HUES64 (cell line): ENCODE measurements at regions not wholly inside any gene's neighbourhood (a gene's known extent, or its start where the extent isn't known, plus 50 kb on each side); places are given as distances from the start of the nearest gene placed in this dataset.
A peak's percentile ranks its signal among the peaks of the same experiment; 100 is the strongest.

Experiments used
- H3K27ac ChIP-seq: 2 replicates; pipeline ENCODE4 v1.7.0; 2013; ENCODE audit warnings: low read depth, low read length, inconsistent platforms
- H3K27me3 ChIP-seq: 2 replicates; pipeline ENCODE4 v1.6.1; 2013; ENCODE audit warnings: mild to moderate bottlenecking, low read length; ENCODE audit not compliant: insufficient read depth
- H3K36me3 ChIP-seq: 2 replicates; pipeline ENCODE4 v1.6.1; 2013; ENCODE audit warnings: mild to moderate bottlenecking, low read length; ENCODE audit not compliant: insufficient read depth
- H3K4me1 ChIP-seq: 2 replicates; pipeline ENCODE4 v1.6.1; 2013; ENCODE audit warnings: mild to moderate bottlenecking, low read length, moderate library complexity; ENCODE audit not compliant: insufficient read depth
- H3K4me3 ChIP-seq: 2 replicates; pipeline ENCODE4 v1.5.1; 2013; ENCODE audit warnings: mild to moderate bottlenecking, low read length, moderate library complexity
- H3K9ac ChIP-seq: 2 replicates; pipeline ENCODE4 v1.6.1; 2013; ENCODE audit warnings: mild to moderate bottlenecking, low read depth, low read length
- H3K9me3 ChIP-seq: 2 replicates; pipeline ENCODE4 v1.6.1; 2013; ENCODE audit warnings: low read depth, low read length; ENCODE audit not compliant: insufficient read depth
- WGBS: fragments of 150-250, 120-280 bp; methylation state at CpG from one replicate; pipeline ENCODE4 v1.1.7; 2013; ENCODE audit warnings: missing lambda C conversion rate; 5-methylcytosine and 5-hydroxymethylcytosine counted together

DNA sequence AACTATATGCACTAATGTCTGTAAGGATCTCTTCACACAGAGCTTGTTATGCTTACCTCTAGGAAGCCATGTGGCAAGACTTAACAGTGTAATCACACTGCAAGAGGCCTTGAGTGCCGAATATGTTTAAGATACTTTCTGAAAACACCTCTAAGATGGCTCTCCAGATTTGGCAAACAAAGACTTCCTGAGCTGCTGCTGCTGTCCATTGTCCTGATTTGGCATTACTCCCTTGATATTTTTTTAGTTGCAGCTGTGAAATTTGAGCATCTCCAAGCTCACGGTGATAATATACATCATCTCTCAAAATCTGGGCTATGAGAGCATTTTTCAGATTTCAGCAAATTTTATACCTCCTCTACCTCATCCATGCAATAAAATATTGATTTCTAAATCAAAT is 384.5 kb upstream of the CDH6 start:
- Histone ChIP-seq H3K27ac (no peak overlapping the region), H3K4me1 (peaks cover 8% of the 10 kb centered on the region; the same call in 1 of the 2 replicates), H3K9me3 (no peaks in the 10 kb centered on the region), H3K27me3 (no peaks in the 10 kb centered on the region), H3K4me3 (no peak overlapping the region), H3K36me3 (no peaks in the 10 kb centered on the region), H3K9ac (no peak overlapping the region)
- 87% methylated on average over 2 of the region's 2 CpGs for WGBS

DNA sequence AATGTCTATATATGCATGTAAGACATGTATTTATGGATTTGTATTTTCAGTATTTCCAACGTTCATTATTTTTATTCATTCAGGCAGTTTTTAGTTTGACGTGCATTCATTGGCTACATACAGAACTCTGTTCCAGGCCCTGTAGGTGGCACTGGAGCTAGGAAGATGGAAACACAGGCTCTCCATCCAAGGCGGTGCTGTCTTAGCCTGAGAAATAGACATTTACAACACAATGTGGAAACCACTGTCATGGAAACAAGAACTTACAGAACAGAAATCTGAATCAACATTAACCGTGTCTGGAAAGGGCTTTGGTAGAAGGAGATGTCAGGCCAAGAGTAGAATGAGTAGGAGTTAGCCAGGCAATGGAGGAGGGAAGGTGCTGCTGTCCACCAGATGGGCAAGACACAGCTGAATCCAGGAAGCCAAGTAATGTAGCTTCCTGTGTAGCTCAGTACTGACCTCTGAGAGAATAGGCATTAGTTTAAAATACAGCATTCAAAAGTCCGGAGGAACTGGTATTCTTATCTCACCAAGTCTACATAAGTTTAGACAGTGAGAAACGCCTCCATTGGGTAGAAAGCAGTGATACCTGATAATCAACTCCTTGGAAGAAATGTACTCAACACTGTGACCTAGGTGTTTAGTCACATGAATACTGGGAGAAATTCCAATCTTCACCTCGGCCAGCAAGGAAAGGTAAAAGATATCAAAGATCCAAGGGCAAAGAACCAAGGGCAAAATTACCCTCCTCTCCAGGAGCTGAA is 388.6 kb upstream of the CDH6 start:
- Histone ChIP-seq H3K9ac (no peak overlapping the region), H3K4me3 (no peak overlapping the region), H3K4me1 (peaks cover 8% of the 10 kb centered on the region; the same call in 1 of the 2 replicates), H3K27ac (no peak overlapping the region), H3K27me3 (no peaks in the 10 kb centered on the region), H3K9me3 (no peaks in the 10 kb centered on the region), H3K36me3 (no peaks in the 10 kb centered on the region)
- 73% methylated on average over 6 of the region's 7 CpGs for WGBS

DNA sequence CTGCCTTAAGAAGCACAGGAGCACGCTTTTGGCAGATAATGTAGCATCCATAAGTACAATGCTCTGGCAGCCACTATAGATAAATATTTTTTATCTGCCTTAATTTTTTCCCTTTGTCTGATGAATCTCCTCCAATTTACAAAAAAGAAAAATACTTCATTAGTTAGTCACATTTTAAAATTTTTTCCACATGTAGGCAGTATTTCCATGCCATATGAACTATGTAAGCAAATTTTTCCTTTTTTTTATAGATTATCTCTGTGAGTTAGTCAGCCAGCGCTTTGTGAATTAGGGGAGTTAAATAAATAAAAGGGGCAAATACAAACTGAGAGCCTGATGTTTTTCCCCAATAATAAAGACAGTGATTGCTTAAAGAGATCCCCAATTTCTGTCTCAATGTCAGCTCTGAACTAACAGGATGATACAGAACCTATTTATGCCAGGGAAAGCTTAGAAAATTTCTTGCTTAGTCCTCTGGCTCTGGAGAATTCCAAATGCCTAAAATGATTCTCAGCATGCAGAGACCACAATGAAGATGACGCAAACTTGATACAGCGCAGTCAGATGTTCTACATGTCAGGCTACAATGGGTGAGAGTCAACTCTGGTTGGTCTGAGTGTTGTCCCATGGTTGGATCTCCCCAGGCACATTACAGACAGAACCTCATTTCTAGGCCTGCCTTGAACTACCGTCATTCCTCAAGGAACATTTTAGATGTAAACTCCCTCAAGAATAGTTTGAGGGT is 390.4 kb upstream of the CDH6 start:
- WGBS, result 94% methylated on average over 4 of the region's 5 CpGs
- Histone ChIP-seq H3K4me1 (peaks cover 5% of the 10 kb centered on the region; the same call in 1 of the 2 replicates), H3K27me3 (no peaks in the 10 kb centered on the region), H3K4me3 (no peak overlapping the region), H3K9me3 (no peaks in the 10 kb centered on the region), H3K9ac (no peak overlapping the region), H3K27ac (no peak overlapping the region), H3K36me3 (no peaks in the 10 kb centered on the region)

DNA sequence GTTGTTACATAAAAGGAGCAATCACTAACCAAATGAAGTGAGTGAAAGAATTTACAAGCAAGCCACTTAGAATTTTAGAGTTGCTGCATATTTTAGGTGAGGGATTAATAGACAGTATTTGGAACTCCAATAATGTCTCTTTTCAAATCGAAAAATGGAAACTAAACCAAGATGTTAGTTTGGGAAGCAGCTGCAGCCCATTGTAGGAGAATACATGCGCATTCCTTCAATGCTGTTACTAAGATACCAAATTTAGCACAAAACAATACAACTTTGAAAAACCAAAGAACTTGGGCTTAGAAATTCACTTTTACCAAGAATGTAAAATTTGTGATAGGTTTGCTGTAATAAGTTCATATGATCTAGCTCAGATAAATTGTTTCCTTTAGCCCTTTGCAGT is 411.8 kb upstream of the CDH6 start:
- 92% methylated on average over 2 of the region's 2 CpGs for WGBS
- no peaks in the 10 kb centered on the region for H3K27me3 ChIP-seq
- H3K27ac ChIP-seq, result 0 out of 2 replicates have a peak overlapping the region, but pooled peaks have one; percentile 30
- no peak overlapping the region for H3K9ac ChIP-seq
- H3K36me3 ChIP-seq, result no peaks in the 10 kb centered on the region
- no peaks in the 10 kb centered on the region for H3K9me3 ChIP-seq
- H3K4me1 ChIP-seq, result peaks cover 6% of the 10 kb centered on the region; the same call in 1 of the 2 replicates
- H3K4me3 ChIP-seq, result no peak overlapping the region

DNA sequence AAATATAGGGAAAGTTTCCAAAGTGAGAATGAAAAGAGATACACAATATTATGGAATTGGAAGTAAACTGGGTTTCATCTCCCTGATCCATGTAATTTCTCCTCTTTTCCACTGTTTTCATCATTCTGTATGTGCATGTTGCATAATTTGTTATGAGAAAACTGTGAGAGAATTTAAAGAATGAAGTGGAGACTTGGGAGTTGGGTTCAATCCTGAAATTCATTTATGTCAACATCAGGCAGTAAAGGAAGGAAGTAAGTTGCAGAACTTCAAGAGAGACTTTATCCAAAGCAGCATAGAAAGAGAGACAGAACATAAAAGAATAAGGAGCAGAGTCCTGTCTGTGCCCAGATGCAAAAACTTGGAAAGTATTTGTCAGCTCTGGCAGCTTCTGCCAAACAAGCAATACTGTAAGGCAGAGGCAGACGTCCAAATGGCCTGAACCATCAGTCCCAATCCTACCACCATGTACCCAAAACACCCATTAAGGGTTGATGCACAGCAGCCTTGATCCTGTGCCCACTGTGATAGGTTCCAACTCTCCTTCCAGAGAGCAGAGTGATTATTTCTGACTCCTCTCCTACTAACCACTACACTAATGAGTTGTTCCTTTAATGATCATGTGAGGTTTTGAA is 425.3 kb upstream of the CDH6 start:
- no peaks in the 10 kb centered on the region for H3K36me3 ChIP-seq
- WGBS, result 65% methylated on average over 1 of the region's 1 CpG
- H3K9ac ChIP-seq, result no peak overlapping the region
- no peaks in the 10 kb centered on the region for H3K4me1 ChIP-seq
- no peaks in the 10 kb centered on the region for H3K27me3 ChIP-seq
- H3K9me3 ChIP-seq, result no peaks in the 10 kb centered on the region
- H3K27ac ChIP-seq, result no peak overlapping the region
- H3K4me3 ChIP-seq, result no peak overlapping the region

DNA sequence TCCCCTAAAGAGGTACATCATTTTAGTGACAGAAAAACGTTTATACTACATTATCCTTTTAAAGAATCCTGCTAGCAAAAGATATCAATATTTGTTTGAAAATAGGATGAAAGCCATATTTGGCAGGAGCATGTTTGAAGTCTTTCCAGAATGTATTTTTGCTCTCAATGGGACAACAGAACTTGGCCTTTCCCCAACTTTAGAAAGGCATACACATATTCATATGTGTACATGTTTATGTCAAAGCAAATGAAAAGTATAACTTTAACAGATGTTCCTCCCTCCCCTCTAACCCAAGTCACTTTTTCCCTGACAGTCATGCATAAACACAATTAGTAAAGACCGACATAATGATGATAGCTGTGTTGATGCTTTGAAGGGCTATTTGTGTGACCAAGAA is 427.8 kb upstream of the CDH6 start:
- H3K9ac ChIP-seq, result no peak overlapping the region
- WGBS, result 71% methylated on average over 2 of the region's 2 CpGs
- no peaks in the 10 kb centered on the region for H3K27me3 ChIP-seq
- no peaks in the 10 kb centered on the region for H3K4me1 ChIP-seq
- no peak overlapping the region for H3K4me3 ChIP-seq
- H3K27ac ChIP-seq, result no peak overlapping the region
- H3K36me3 ChIP-seq, result no peaks in the 10 kb centered on the region
- H3K9me3 ChIP-seq, result no peaks in the 10 kb centered on the region

DNA sequence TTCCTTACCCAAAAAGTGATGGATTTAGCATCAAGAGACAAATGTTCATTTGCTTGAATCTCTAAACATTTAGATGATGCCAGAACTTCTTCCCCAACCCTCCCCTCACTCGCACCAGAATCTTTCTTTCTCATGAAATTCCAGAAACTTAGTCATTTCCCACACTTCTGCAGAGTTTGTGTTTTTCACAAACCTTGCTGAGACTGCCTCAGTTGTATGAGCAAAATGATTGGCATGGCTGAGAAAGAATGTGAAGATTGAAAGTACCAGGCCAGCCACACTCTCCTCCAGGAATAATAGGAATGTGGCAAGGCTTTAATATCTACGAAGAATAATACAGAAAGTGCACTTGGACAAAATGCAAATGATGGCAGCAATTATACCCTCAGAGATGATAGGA is 428.3 kb upstream of the CDH6 start:
- Histone ChIP-seq H3K36me3 (no peaks in the 10 kb centered on the region), H3K4me3 (no peak overlapping the region), H3K27me3 (no peaks in the 10 kb centered on the region), H3K9me3 (no peaks in the 10 kb centered on the region), H3K9ac (no peak overlapping the region), H3K27ac (no peak overlapping the region), H3K4me1 (no peaks in the 10 kb centered on the region)
- 90% methylated on average over 2 of the region's 2 CpGs for WGBS

DNA sequence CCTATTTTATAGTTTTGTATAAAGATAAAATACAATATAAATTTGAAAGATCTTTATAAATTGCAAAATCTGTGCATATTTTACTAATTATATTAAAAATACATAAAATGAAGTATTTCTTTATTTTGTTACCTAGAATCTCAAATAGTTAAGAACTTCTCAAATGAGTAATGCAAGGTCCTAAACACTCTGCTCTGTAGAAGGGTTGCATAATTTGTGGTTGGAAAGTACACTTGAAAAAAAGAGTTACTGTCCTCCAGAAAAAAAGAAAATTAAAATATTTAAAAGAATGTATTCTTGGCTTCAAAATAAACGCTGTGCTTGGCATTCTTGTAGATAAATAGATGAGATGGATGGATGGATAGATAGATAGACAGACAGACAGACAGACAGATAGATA is 428.8 kb upstream of the CDH6 start:
- no peak overlapping the region for H3K27ac ChIP-seq
- no peaks in the 10 kb centered on the region for H3K36me3 ChIP-seq
- H3K4me3 ChIP-seq, result no peak overlapping the region
- H3K4me1 ChIP-seq, result no peaks in the 10 kb centered on the region
- no peaks in the 10 kb centered on the region for H3K27me3 ChIP-seq
- 86% methylated on average over 1 of the region's 1 CpG for WGBS
- no peaks in the 10 kb centered on the region for H3K9me3 ChIP-seq
- no peak overlapping the region for H3K9ac ChIP-seq

DNA sequence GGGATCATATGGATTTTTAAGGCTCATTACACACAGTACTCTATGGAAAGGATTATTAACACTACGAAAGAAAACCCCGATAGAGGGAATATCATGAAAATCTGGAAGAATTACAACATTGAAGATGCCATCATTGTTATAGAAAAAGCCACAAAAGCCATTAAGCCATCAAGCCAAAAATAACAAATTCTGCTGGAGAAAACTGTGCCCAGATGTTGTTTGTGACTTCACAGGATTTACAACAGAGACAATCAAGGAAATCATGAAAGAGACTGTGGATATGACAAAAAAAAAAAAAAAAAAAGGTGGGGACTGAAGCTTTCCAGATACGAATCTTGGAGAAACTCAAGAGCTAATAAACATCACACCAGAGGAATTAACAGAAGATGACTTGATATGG is 433.8 kb upstream of the CDH6 start:
- H3K36me3 ChIP-seq, result no peaks in the 10 kb centered on the region
- H3K9ac ChIP-seq, result no peak overlapping the region
- 100% methylated on average over 2 of the region's 3 CpGs for WGBS
- H3K9me3 ChIP-seq, result no peaks in the 10 kb centered on the region
- no peaks in the 10 kb centered on the region for H3K4me1 ChIP-seq
- H3K4me3 ChIP-seq, result no peak overlapping the region
- no peak overlapping the region for H3K27ac ChIP-seq
- no peaks in the 10 kb centered on the region for H3K27me3 ChIP-seq

DNA sequence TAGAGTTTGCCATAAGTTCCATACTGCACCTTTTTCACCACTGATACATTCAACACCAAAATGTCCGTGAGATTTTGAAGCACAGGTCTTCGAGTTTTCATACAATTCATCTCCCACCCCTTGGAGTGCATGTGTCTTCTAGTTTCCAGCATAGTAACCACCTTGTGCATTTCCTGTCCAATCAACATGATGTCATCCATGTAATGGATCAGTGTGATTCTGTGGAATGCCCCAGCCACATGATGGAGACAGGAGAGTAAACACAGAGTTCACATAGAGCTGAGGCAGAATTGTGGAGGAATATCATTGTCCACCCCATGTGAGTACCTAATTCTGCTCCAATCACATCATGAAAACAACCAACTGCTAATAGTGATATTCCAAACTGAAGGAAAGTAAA is 441.5 kb upstream of the CDH6 start:
- Histone ChIP-seq H3K27me3 (no peaks in the 10 kb centered on the region), H3K4me1 (no peaks in the 10 kb centered on the region), H3K4me3 (no peak overlapping the region), H3K27ac (no peak overlapping the region), H3K9me3 (no peaks in the 10 kb centered on the region), H3K36me3 (no peaks in the 10 kb centered on the region), H3K9ac (no peak overlapping the region)
- 95% methylated on average over 2 of the region's 2 CpGs for WGBS

DNA sequence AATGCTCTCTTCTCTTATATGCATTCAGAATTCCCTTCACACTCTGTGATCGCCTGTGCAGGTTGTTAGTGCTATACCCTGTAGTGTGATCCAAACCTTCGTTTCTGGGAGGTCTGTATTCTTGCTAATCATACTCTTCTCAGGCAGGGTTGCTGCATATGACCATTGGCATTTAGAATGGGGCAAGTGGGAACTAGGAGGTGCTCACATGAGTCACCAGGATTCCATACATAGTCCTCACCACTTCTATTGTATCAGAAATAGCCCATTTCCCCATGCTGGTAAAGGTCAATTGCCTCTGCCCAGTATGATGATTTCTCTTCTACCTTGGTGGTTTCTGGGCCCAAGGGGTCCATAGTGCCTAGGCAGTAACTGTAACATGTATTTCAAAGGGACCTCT is 443.5 kb upstream of the CDH6 start:
- Histone ChIP-seq H3K4me1 (no peaks in the 10 kb centered on the region), H3K27me3 (no peaks in the 10 kb centered on the region), H3K9ac (no peak overlapping the region), H3K27ac (no peak overlapping the region), H3K36me3 (no peaks in the 10 kb centered on the region), H3K9me3 (no peaks in the 10 kb centered on the region), H3K4me3 (no peak overlapping the region)
- 96% methylated on average over 2 of the region's 2 CpGs for WGBS
